ENCODE measurements at regions not wholly inside any gene's neighbourhood (a gene's known extent, or its start where the extent isn't known, plus 50 kb on each side); places are given as distances from the start of the nearest gene placed in this dataset.

GRCh38 chr14:76941946-76942805 lies 86.3 kb downstream of the IRF2BPL start:
- H3K4me3 ChIP-seq = no peak overlapping the region
- peaks cover 28% of the 10 kb centered on the region for H3K4me1 ChIP-seq (ENCODE audit: insufficient read depth)
- H3K36me3 Mint-ChIP-seq (ENCODE audit: low read depth) = no peaks in the 10 kb centered on the region
- H3K4me2 ChIP-seq = no peak overlapping the region
- peaks cover 35% of the 10 kb centered on the region for H3K4me1 Mint-ChIP-seq
- DNase-seq (ENCODE audit: low spot score) (no peak), ATAC-seq (peak; percentile 10; the same call in 2 of the 3 replicates)
- H3K27ac Mint-ChIP-seq = no peak overlapping the region; the same call in 1 of the 2 replicates
- TF ChIP-seq CREB1 (CRISPR knock-in tag; IDR thresholded peaks at IDR 0.05; ENCODE audit: low read depth) = no peak
- no peak for TF ChIP-seq ZNF331 (CRISPR knock-in tag; IDR thresholded peaks at IDR 0.05; ENCODE audit: low read depth)
- no peak for TF ChIP-seq ZNF114 (CRISPR knock-in tag; IDR thresholded peaks at IDR 0.05)
- TF ChIP-seq STAT1 (IDR thresholded peaks at IDR 0.05; ENCODE audit: unreplicated experiment) = no peak
- TF ChIP-seq ZNF462 (CRISPR knock-in tag; IDR thresholded peaks at IDR 0.05) = no peak
- TF ChIP-seq EZH2phosphoT487 (IDR thresholded peaks at IDR 0.05; ENCODE audit: unreplicated experiment) = no peak
- TF ChIP-seq NANOG (IDR thresholded peaks at IDR 0.05; ENCODE audit: borderline replicate concordance) = no peak
- no peak for TF ChIP-seq EZH2 (IDR thresholded peaks at IDR 0.05; ENCODE audit: low read depth, unreplicated experiment)
- TF ChIP-seq POLR2AphosphoS5 (IDR thresholded peaks at IDR 0.05; ENCODE audit: low read depth) = no peak
- peaks cover 12% of the 10 kb centered on the region for H3F3A ChIP-seq (replicated peaks; ENCODE audit: low read depth)
- H3K27me3 ChIP-seq (ENCODE audit: insufficient read depth) = no peaks in the 10 kb centered on the region
- no peaks in the 10 kb centered on the region for H3K79me2 ChIP-seq (replicated peaks; ENCODE audit: insufficient read depth)
- H3K9me2 ChIP-seq (ENCODE audit: insufficient read depth) = no peaks in the 10 kb centered on the region
- H3K36me3 ChIP-seq (ENCODE audit: insufficient read depth) = no peaks in the 10 kb centered on the region
- no peak overlapping the region for H2AFZ ChIP-seq
- no peaks in the 10 kb centered on the region for H4K20me1 ChIP-seq (replicated peaks; ENCODE audit: insufficient read depth)
- peaks cover 15% of the 10 kb centered on the region for H3K27me3 Mint-ChIP-seq (ENCODE audit: insufficient read depth, low read depth, poor library complexity)
- H3K4me3 Mint-ChIP-seq = no peak overlapping the region
- H3K27ac ChIP-seq (ENCODE audit: low read depth) = no peak overlapping the region
- no peaks in the 10 kb centered on the region; the same call in 2 of the 3 replicates for H3K9me3 Mint-ChIP-seq
